ENCODE measurements at regions not wholly inside any gene's neighbourhood (a gene's known extent, or its start where the extent isn't known, plus 50 kb on each side); places are given as distances from the start of the nearest gene placed in this dataset.

DNA sequence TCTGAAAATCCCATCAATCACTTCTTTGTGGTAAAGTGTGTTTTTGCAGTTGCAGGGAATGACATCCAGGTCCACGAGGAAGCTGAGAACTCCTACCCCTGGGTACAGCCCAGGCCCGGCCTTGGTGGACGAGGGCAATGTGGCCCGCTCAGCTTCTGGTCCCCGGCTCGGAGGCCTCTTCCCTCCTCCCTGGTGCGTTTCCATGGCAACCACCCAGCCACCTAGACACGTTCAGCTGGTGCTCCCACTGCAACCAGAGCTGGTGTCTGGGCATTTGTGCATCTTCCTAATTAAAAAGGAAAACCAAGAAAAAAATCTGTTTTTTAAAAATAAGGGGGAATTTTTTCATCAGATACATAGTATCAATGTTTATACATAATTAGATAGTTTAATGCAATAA, 603.6 kb upstream of the SALL3 start:
- TF ChIP-seq, protein P1, sequence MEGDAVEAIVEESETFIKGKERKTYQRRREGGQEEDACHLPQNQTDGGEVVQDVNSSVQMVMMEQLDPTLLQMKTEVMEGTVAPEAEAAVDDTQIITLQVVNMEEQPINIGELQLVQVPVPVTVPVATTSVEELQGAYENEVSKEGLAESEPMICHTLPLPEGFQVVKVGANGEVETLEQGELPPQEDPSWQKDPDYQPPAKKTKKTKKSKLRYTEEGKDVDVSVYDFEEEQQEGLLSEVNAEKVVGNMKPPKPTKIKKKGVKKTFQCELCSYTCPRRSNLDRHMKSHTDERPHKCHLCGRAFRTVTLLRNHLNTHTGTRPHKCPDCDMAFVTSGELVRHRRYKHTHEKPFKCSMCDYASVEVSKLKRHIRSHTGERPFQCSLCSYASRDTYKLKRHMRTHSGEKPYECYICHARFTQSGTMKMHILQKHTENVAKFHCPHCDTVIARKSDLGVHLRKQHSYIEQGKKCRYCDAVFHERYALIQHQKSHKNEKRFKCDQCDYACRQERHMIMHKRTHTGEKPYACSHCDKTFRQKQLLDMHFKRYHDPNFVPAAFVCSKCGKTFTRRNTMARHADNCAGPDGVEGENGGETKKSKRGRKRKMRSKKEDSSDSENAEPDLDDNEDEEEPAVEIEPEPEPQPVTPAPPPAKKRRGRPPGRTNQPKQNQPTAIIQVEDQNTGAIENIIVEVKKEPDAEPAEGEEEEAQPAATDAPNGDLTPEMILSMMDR (IDR thresholded peaks at IDR 0.05) = no peak
- TF ChIP-seq POLR2A (IDR thresholded peaks at IDR 0.05) = no peak

All from heart left ventricle (tissue), 13 donors.